K562 (cell line): ENCODE measurements at regions not wholly inside any gene's neighbourhood (a gene's known extent, or its start where the extent isn't known, plus 50 kb on each side); places are given as distances from the start of the nearest gene placed in this dataset.

Source experiments
- NCOA2 ChIP-seq, 2 experiments: fragments of 450-650 bp; IDR thresholded peaks; 2 replicates each; pipeline ENCODE4 v1.6.1; 2018; ENCODE audit warnings: mild to moderate bottlenecking in 2 of 2, moderate library complexity in 1 of 2; ENCODE audit not compliant: partially characterized antibody in 2 of 2
- SAFB ChIP-seq: fragments of 200-400 bp; formaldehyde crosslinking; IDR thresholded peaks from 2 replicates; pipeline ENCODE4 v1.6.1; 2017; ENCODE audit warnings: low read depth, low read length, borderline replicate concordance
- TSHZ1 ChIP-seq: fragments of 250-450 bp; sonication (Bioruptor Pico); IDR thresholded peaks from 2 replicates; pipeline ENCODE4 v1.4.0; 2020; ENCODE audit warnings: mild to moderate bottlenecking, moderate library complexity
- ZNF175 ChIP-seq: fragments of 200-800 bp; sonication (Bioruptor generic); IDR thresholded peaks from 2 replicates; pipeline ENCODE4 v1.6.1; 2016; ENCODE audit warnings: low read depth, mild to moderate bottlenecking, missing genetic modification characterization, missing compliant biosample characterization
- TF ChIP-seq, protein P1 (sequence below): fragments of 250-450 bp; sonication (Bioruptor Pico); IDR thresholded peaks from 2 replicates; pipeline ENCODE4 v1.4.0; 2020; ENCODE audit warnings: mild to moderate bottlenecking, moderate library complexity

DNA sequence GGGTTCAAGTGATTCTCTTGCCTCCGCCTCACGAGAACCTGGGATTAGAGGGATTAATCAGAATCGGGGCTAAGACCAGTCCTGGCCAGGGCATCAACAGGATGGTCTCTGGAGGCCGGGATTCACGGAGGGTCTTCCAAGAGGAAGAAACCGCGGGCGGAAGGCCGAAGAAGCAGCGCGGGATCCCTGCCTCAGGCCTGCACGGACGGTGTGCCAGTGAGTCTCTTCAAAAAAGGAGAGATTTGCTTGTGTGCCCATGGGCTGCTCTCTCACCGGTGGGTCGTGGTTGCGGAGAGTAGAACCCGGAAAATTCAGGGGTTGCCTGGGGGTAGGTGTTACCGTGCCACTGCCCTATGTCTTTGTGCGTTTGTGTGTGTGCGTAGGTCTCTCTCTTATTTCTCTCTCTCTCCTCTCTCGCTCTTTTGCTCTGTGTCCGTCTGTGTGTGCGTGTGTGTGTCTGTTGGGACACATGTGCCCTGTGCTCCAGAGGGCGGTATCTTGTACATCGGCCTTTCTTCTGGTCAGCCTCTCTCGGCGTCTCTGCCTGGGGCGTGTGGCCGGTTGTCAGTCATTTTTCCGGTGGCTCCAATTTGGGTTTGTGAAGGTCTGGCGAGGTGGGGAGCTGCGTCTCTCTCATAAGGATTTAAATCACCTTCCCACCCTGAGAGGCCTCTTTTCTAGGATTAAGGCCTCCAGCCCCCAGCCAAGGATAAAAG lies 613.2 kb downstream of the KCNJ18 start (continued):
- no peak for TF ChIP-seq TSHZ1 (CRISPR knock-in tag)
- TF ChIP-seq ZNF175: no peak
- no peak for TF ChIP-seq NCOA2 (IDR thresholded peaks at IDR 0.05; ENCODE audit: partially characterized antibody in 2 of 2)
- TF ChIP-seq SAFB: no peak
- TF ChIP-seq, protein P1, sequence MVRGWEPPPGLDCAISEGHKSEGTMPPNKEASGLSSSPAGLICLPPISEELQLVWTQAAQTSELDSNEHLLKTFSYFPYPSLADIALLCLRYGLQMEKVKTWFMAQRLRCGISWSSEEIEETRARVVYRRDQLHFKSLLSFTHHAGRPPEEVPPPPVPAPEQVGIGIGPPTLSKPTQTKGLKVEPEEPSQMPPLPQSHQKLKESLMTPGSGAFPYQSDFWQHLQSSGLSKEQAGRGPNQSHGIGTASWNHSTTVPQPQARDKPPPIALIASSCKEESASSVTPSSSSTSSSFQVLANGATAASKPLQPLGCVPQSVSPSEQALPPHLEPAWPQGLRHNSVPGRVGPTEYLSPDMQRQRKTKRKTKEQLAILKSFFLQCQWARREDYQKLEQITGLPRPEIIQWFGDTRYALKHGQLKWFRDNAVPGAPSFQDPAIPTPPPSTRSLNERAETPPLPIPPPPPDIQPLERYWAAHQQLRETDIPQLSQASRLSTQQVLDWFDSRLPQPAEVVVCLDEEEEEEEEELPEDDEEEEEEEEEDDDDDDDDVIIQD (CRISPR knock-in tag): no peak
